CD4-positive, CD25-positive, alpha-beta regulatory T cell (primary cell): ENCODE measurements at regions not wholly inside any gene's neighbourhood (a gene's known extent, or its start where the extent isn't known, plus 50 kb on each side); places are given as distances from the start of the nearest gene placed in this dataset.

Source experiments
- ATAC-seq, 2 donors: fragments of 150-1000 bp; cut with Tn5 transposase; one replicate each; pipeline ENCODE4 v1.10.0; 2021; ENCODE audit warnings: low read depth in 2 of 2, moderate number of reproducible peaks in 2 of 2, moderate library complexity in 1 of 2
- DNase-seq, 3 donors: peaks; one replicate each; pipeline versions ENCODE4 v3.0.0 to v3.0.0-alpha.2; 2012 to 2022; ENCODE audit warnings: mixed read lengths in 1 of 3
- H3K27ac ChIP-seq: one replicate; pipeline ENCODE4 v1.7.0; 2013; ENCODE audit warnings: mild to moderate bottlenecking, low read length; ENCODE audit not compliant: insufficient read depth, poor library complexity, severe bottlenecking
- H3K27me3 ChIP-seq: one replicate; pipeline ENCODE4 v1.7.0; 2013; ENCODE audit warnings: low read length; ENCODE audit not compliant: control insufficient read depth, insufficient read depth
- H3K36me3 ChIP-seq: one replicate; pipeline ENCODE4 v1.7.0; 2013; ENCODE audit warnings: mild to moderate bottlenecking, low read length, moderate library complexity; ENCODE audit not compliant: control insufficient read depth, insufficient read depth
- H3K4me1 ChIP-seq: 2 replicates; pipeline ENCODE4 v1.7.0; 2013; ENCODE audit warnings: mild to moderate bottlenecking, low read length; ENCODE audit not compliant: insufficient read depth, control insufficient read depth, poor library complexity, severe bottlenecking
- H3K4me3 ChIP-seq: one replicate; pipeline ENCODE4 v1.7.0; 2013; ENCODE audit warnings: low read depth, mild to moderate bottlenecking, low read length, moderate library complexity
- H3K9me3 ChIP-seq, 2 experiments: 1 replicate in 1 of 2; 2 replicates in 1 of 2; pipeline ENCODE4 v1.7.0; 2013; ENCODE audit warnings: low read length in 2 of 2, mild to moderate bottlenecking in 1 of 2, moderate library complexity in 1 of 2; ENCODE audit not compliant: control insufficient read depth in 2 of 2
- H3K27ac Mint-ChIP-seq, 3 donors: one replicate each; pipeline ENCODE4 v1.8.0; 2020 to 2022; ENCODE audit warnings: mild to moderate bottlenecking in 3 of 3, mixed read lengths in 3 of 3, moderate library complexity in 2 of 3
- H3K27me3 Mint-ChIP-seq: one replicate; pipeline ENCODE4 v1.8.0; 2022; ENCODE audit warnings: mild to moderate bottlenecking, mixed read lengths
- H3K36me3 Mint-ChIP-seq: one replicate; pipeline ENCODE4 v1.8.0; 2020; ENCODE audit warnings: mixed read lengths
- H3K4me1 Mint-ChIP-seq, 4 donors: one replicate each; pipeline ENCODE4 v1.8.0; 2020 to 2022; ENCODE audit warnings: mixed read lengths in 4 of 4, mild to moderate bottlenecking in 1 of 4
- H3K4me3 Mint-ChIP-seq, 4 donors: one replicate each; pipeline ENCODE4 v1.8.0; 2020 to 2022; ENCODE audit warnings: mild to moderate bottlenecking in 4 of 4, mixed read lengths in 4 of 4, moderate library complexity in 3 of 4
- H3K9me3 Mint-ChIP-seq, 7 donors: one replicate each; pipeline ENCODE4 v1.8.0; 2020 to 2022; ENCODE audit warnings: mixed read lengths in 7 of 7, mild to moderate bottlenecking in 3 of 7, moderate library complexity in 2 of 7

DNA sequence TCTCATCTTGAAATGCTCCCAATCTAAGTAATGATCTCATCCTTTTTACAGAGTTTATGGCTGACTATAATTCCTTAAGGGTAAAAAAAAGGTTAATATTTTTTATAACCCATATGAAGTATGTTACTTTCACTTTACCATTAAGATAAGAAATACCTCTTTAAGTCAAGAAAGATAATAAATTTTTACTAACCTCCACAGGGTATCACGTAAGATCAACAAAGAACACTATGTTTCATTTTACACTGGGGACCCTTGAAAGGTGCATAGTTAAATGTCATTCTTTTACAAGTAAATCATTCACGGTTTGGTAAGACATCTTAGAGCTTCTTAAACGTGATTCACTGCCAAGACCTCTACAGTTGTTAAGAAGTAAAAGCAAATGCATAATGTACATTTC lies 472.7 kb upstream of the CDH9 start:
- no peaks in the 10 kb centered on the region for H3K27me3 Mint-ChIP-seq
- H3K36me3 ChIP-seq = no peaks in the 10 kb centered on the region
- H3K27ac Mint-ChIP-seq = no peak overlapping the region
- H3K4me3 ChIP-seq = no peak overlapping the region
- H3K9me3 ChIP-seq = peaks cover 2 to 5% of the 10 kb centered on the region in 2 experiments
- H3K4me1 Mint-ChIP-seq = no peaks in the 10 kb centered on the region
- H3K4me3 Mint-ChIP-seq = no peak overlapping the region
- H3K4me1 ChIP-seq = no peaks in the 10 kb centered on the region
- ATAC-seq (no peak), DNase-seq (no peak)
- H3K27me3 ChIP-seq = no peaks in the 10 kb centered on the region
- H3K27ac ChIP-seq = no peak overlapping the region
- peaks cover 0 to 41% (median 8%) of the 10 kb centered on the region in 7 donors for H3K9me3 Mint-ChIP-seq
- no peaks in the 10 kb centered on the region for H3K36me3 Mint-ChIP-seq

GRCh38 chr5:27503813-27504212 lies 465.4 kb upstream of the CDH9 start:
- no peaks in the 10 kb centered on the region for H3K27me3 Mint-ChIP-seq
- no peaks in the 10 kb centered on the region for H3K4me1 Mint-ChIP-seq
- DNase-seq (no peak), ATAC-seq (no peak)
- H3K27me3 ChIP-seq = no peaks in the 10 kb centered on the region
- H3K27ac ChIP-seq = no peak overlapping the region
- no peaks in the 10 kb centered on the region for H3K4me1 ChIP-seq
- H3K27ac Mint-ChIP-seq = no peak overlapping the region
- H3K9me3 ChIP-seq = peaks cover 2 to 12% of the 10 kb centered on the region in 2 experiments
- H3K9me3 Mint-ChIP-seq = peaks cover 0 to 34% (median 4%) of the 10 kb centered on the region in 7 donors
- H3K36me3 Mint-ChIP-seq = no peaks in the 10 kb centered on the region
- no peaks in the 10 kb centered on the region for H3K36me3 ChIP-seq
- no peak overlapping the region for H3K4me3 ChIP-seq
- H3K4me3 Mint-ChIP-seq = no peak overlapping the region

DNA sequence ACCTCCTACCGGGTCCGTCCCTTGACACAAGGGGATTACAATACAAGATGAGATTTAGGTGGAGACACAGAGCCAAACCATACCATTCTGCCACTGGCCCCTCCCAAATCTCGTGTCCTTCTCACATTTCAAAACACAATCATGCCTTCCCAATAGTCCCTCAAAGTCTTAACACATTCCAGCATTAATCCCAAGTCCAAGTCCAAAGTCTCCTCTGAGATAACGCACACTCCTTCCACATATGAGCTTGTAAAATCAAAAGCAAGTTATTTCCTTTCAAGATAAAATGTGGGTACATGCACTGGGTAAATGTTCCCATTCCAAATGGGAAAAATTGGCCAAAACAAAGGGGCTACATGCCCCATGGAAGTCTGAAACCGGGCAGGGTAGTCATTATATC lies 463.9 kb upstream of the CDH9 start:
- Mint-ChIP-seq H3K27ac (no peak overlapping the region), H3K9me3 (peaks cover 0 to 33% (median 4%) of the 10 kb centered on the region in 7 donors), H3K4me3 (no peak overlapping the region), H3K4me1 (no peaks in the 10 kb centered on the region), H3K27me3 (no peaks in the 10 kb centered on the region), H3K36me3 (no peaks in the 10 kb centered on the region)
- ATAC-seq (no peak), DNase-seq (no peak)
- no peak overlapping the region for H3K4me3 ChIP-seq
- H3K27me3 ChIP-seq = no peaks in the 10 kb centered on the region
- H3K9me3 ChIP-seq = peaks cover 0 to 12% of the 10 kb centered on the region in 2 experiments
- no peak overlapping the region for H3K27ac ChIP-seq
- no peaks in the 10 kb centered on the region for H3K36me3 ChIP-seq
- H3K4me1 ChIP-seq = no peaks in the 10 kb centered on the region

DNA sequence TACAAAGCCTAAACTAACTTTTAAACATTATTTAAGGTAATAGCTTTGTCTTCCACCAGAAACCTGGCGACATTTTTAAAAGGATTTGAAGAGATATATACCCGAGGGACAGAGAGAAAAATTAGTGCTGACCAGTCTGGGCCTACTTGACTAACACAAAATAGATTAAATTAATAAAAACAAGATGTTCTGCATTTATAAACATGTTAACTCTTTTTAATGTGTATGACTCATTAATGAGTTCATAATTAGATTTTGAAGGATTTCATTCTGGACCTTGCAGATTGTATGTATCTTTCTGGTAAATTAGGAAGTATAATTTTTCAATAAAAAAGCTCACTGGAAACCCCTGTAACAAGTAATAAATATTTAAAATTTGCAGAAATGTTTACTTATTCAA lies 459.1 kb upstream of the CDH9 start:
- H3K9me3 Mint-ChIP-seq = peaks cover 0 to 29% (median 6%) of the 10 kb centered on the region in 7 donors
- ATAC-seq (no peak), DNase-seq (no peak)
- no peak overlapping the region for H3K4me3 ChIP-seq
- no peaks in the 10 kb centered on the region for H3K4me1 ChIP-seq
- H3K27me3 Mint-ChIP-seq = no peaks in the 10 kb centered on the region
- H3K9me3 ChIP-seq = peaks cover 5 to 6% of the 10 kb centered on the region in 2 experiments
- H3K27ac ChIP-seq = no peak overlapping the region
- H3K4me1 Mint-ChIP-seq = no peaks in the 10 kb centered on the region
- no peaks in the 10 kb centered on the region for H3K27me3 ChIP-seq
- peaks cover 3% of the 10 kb centered on the region for H3K36me3 Mint-ChIP-seq
- H3K27ac Mint-ChIP-seq = no peak overlapping the region
- H3K36me3 ChIP-seq = no peaks in the 10 kb centered on the region
- H3K4me3 Mint-ChIP-seq = no peak overlapping the region

DNA sequence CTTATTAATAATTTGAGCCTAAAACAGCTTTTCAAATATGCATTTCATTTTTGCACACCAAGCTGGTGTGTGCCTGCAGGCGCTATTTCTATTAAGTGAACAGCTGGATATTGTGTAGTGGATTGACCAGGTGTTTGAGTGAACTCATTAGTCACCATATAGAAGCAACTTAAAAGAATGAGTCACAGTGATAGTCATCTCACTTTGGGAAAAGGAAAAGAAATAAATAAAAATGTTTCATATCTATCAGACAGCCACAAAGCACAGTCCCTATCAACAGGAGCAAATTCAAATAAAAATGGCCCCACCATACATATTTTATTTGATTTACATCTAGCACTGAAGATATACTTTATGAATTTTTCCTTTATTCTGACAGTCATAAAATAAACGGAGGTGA lies 456.5 kb upstream of the CDH9 start:
- no peak overlapping the region for H3K4me3 Mint-ChIP-seq
- H3K27me3 Mint-ChIP-seq = no peaks in the 10 kb centered on the region
- peaks cover 3% of the 10 kb centered on the region for H3K36me3 Mint-ChIP-seq
- Histone ChIP-seq H3K9me3 (peaks cover 2 to 5% of the 10 kb centered on the region in 2 experiments), H3K27ac (no peak overlapping the region), H3K36me3 (no peaks in the 10 kb centered on the region), H3K4me3 (no peak overlapping the region), H3K4me1 (no peaks in the 10 kb centered on the region), H3K27me3 (no peaks in the 10 kb centered on the region)
- DNase-seq (no peak), ATAC-seq (no peak)
- H3K9me3 Mint-ChIP-seq = peaks cover 2 to 45% (median 7%) of the 10 kb centered on the region in 7 donors
- H3K4me1 Mint-ChIP-seq = no peaks in the 10 kb centered on the region
- no peak overlapping the region for H3K27ac Mint-ChIP-seq

DNA sequence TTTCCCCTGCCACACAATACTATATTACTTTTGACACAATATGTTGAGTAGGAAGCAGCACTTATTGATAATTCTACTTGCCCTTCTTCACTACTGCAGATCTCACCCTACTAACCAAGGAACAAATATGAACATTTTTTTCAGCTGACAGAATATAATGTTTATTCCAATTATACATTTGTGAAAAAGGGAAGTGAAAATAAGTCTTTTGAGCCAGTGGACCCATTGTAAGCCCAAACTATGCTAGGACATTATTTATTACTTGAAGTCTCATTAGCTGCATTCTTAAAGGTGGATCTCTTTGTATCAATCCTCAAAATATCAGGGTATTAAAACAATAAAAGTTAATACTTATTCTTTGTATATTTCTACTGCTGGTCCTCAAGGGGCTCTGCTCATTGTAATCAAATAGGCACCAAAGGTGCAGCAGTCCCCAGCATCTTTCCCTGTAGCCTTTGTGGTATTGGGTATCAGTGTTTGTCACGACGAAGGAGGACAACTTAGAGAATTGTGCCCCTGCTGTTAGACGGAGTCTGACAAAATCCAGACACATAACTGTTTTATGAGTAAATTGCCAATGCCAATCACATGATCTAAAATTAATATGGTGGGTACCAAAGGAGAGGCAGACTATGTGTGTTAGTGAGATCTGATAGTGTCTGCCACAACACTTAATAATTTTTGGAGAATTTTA lies 453.5 kb upstream of the CDH9 start:
- H3K27ac Mint-ChIP-seq = no peak overlapping the region
- peaks cover 0 to 46% (median 8%) of the 10 kb centered on the region in 7 donors for H3K9me3 Mint-ChIP-seq
- peaks cover 2 to 3% of the 10 kb centered on the region in 2 experiments for H3K9me3 ChIP-seq
- H3K4me3 Mint-ChIP-seq = no peak overlapping the region
- no peak overlapping the region for H3K27ac ChIP-seq
- H3K4me1 Mint-ChIP-seq = no peaks in the 10 kb centered on the region
- H3K27me3 ChIP-seq = no peaks in the 10 kb centered on the region
- no peaks in the 10 kb centered on the region for H3K4me1 ChIP-seq
- no peaks in the 10 kb centered on the region for H3K36me3 ChIP-seq
- no peak overlapping the region for H3K4me3 ChIP-seq
- no peaks in the 10 kb centered on the region for H3K27me3 Mint-ChIP-seq
- DNase-seq (no peak), ATAC-seq (no peak)
- peaks cover 3% of the 10 kb centered on the region for H3K36me3 Mint-ChIP-seq

DNA sequence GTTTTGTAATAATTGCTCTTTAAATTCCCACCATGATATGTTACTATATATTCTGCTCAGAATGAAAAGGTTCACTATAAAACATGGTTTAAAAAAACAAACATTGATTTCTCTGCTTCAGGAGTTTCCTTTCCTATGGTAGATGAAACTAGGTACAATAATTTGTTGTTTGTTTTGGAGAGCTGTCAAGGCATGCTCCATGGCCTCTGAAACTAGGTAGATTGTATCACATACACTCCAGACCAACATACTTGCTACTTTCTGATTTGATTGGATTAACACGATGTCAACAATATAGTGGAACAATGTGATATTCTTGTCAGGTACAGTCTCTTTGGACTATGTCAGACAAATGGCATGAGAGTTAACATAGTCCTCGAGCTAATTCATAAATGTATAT lies 452.7 kb upstream of the CDH9 start:
- peaks cover 2% of the 10 kb centered on the region in 2 experiments for H3K9me3 ChIP-seq
- DNase-seq (no peak), ATAC-seq (no peak)
- Mint-ChIP-seq H3K27me3 (no peaks in the 10 kb centered on the region), H3K9me3 (peaks cover 0 to 48% (median 10%) of the 10 kb centered on the region in 7 donors), H3K27ac (no peak overlapping the region), H3K36me3 (peaks cover 3% of the 10 kb centered on the region), H3K4me3 (no peak overlapping the region), H3K4me1 (no peaks in the 10 kb centered on the region)
- H3K4me3 ChIP-seq = no peak overlapping the region
- no peaks in the 10 kb centered on the region for H3K27me3 ChIP-seq
- no peaks in the 10 kb centered on the region for H3K4me1 ChIP-seq
- H3K36me3 ChIP-seq = no peaks in the 10 kb centered on the region
- no peak overlapping the region for H3K27ac ChIP-seq

GRCh38 chr5:27489701-27490100 lies 451.3 kb upstream of the CDH9 start:
- H3K4me3 ChIP-seq = no peak overlapping the region
- no peaks in the 10 kb centered on the region for H3K27me3 Mint-ChIP-seq
- peaks cover 0 to 43% (median 10%) of the 10 kb centered on the region in 7 donors for H3K9me3 Mint-ChIP-seq
- H3K4me1 ChIP-seq = no peaks in the 10 kb centered on the region
- H3K27ac Mint-ChIP-seq = no peak overlapping the region
- no peak overlapping the region for H3K4me3 Mint-ChIP-seq
- no peaks in the 10 kb centered on the region for H3K4me1 Mint-ChIP-seq
- no peak for ATAC-seq
- peaks cover 4 to 5% of the 10 kb centered on the region in 2 experiments for H3K9me3 ChIP-seq
- DNase-seq = no peak
- H3K27ac ChIP-seq = no peak overlapping the region
- peaks cover 3% of the 10 kb centered on the region for H3K36me3 Mint-ChIP-seq
- no peaks in the 10 kb centered on the region for H3K36me3 ChIP-seq
- H3K27me3 ChIP-seq = no peaks in the 10 kb centered on the region
